ENCODE measurements at regions not wholly inside any gene's neighbourhood (a gene's known extent, or its start where the extent isn't known, plus 50 kb on each side); places are given as distances from the start of the nearest gene placed in this dataset.
"Not testable (repeated sequence)": the region's sequence is repeated elsewhere in the genome, so short reads cannot be mapped to it uniquely, and the experiment has no call there.

DNA sequence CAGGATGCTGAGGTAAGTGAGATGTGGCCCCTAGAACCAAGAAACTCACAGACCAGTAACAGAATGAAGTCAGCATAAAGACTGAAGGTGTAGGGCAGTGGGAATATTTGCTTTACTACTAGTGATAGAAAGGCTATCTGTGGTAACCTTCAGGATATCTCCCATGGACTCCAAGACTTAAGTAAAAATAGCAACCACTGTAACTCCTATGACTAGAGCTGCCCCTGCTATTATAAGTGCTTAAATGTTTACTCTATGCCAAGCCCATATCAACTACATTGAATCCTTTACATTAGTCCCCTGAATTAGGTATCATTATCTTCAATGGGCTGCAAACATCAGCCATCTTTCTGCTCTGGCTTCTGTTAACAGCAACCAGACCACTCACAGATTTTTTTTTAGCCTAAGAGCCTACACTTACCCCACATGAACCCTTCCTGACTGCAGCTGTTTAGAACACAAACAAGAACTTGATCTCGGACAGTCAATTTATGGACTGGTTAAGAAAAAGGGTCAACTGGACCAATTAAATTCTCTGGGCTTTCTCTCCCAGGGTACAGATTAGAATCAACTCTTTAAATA lies 335.1 kb upstream of the API5 start:
- DNase-seq, result no peak
- Mint-ChIP-seq H3K9me3 (peaks cover 2 to 19% (median 10%) of the 10 kb centered on the region in 6 donors), H3K4me3 (no peak overlapping the region), H3K4me1 (no peaks in the 10 kb centered on the region), H3K27ac (no peak overlapping the region), H3K36me3 (peaks cover 0 to 4% (median 0%) of the 10 kb centered on the region in 3 donors), H3K27me3 (ENCODE audit: low read depth in 3 of 3) (no peaks in the 10 kb centered on the region)

DNA sequence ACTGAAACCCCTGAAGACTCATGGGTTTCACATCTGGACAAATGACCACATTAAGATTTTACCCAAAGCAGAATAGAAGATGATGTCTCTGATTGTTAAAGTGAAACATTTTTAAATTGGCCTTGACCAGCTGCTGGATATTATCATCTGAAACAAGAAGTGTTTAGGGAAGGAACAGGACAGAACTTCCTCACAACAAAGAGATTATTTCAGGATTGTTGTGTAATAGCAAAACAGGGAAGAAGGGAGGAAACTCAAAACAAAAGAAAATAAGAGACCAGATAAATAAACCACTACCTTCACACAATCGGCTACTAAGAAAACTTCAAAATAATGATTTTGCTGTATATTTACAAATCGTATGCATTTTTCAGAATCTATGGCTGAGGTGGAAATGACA lies 319.2 kb upstream of the API5 start:
- Mint-ChIP-seq H3K4me3 (no peak overlapping the region), H3K27ac (no peak overlapping the region), H3K9me3 (peaks cover 0 to 20% (median 6%) of the 10 kb centered on the region in 6 donors), H3K4me1 (no peaks in the 10 kb centered on the region), H3K27me3 (ENCODE audit: low read depth in 3 of 3) (peaks cover 0 to 4% (median 0%) of the 10 kb centered on the region in 3 donors), H3K36me3 (no peaks in the 10 kb centered on the region)
- DNase-seq, result no peak

DNA sequence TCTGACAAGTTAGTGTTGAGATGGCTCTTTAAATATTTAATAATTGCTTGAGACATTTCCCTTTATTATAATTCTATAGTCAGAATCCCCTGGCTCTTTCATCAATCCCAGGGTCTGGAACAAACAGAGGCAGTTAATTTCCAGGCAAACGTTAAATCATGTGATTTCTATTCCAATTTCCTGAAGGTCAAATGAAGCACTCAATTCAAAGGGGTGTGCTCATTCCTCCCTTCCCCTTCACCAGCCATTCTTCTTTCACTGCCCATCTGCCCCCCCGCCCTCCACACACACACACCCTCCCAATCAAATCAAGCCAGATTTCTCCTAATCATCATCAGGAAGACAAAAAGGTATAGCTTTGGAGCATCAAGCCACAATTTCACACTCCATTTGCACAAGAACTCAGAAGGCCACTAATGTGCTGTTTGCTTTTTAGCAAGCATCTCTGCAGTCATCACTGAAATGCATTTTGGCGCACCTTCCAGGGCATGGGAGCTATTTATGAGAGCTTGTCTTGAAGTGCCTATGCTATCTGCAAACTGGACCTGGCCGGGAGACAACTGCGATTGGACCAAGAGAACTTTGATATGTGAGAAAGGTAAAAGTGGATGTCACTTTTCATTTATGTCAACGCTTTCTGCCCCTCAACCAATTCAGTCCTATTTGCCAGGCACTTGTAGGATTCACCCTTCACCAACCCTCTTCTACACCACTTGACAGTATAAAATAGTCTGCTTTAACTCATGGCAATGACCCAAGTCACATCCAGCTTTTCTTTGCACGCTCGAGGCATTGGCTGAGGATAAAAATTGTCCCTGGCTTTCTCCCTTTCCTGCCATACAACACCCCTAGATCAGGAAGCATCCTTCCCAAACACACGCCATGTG lies 315.1 kb upstream of the API5 start:
- Mint-ChIP-seq H3K9me3 (peaks cover 0 to 6% (median 2%) of the 10 kb centered on the region in 6 donors), H3K36me3 (no peaks in the 10 kb centered on the region), H3K4me3 (no peak overlapping the region), H3K4me1 (no peaks in the 10 kb centered on the region), H3K27ac (no peak overlapping the region), H3K27me3 (ENCODE audit: low read depth in 3 of 3) (peaks cover 0 to 2% (median 0%) of the 10 kb centered on the region in 3 donors)
- no peak for DNase-seq

- not testable (repeated sequence) for H3K4me3 Mint-ChIP-seq; H3K4me1 Mint-ChIP-seq; H3K36me3 Mint-ChIP-seq; DNase-seq; H3K27me3 Mint-ChIP-seq (ENCODE audit: low read depth in 3 of 3); H3K27ac Mint-ChIP-seq
- peaks cover 9 to 25% (median 20%) of the 10 kb centered on the region in 6 donors for H3K9me3 Mint-ChIP-seq
These were observed 306.9 kb upstream of the API5 start for GRCh38 chr11:43004879-43005278.

- H3K27me3 Mint-ChIP-seq (ENCODE audit: low read depth in 3 of 3), result peaks cover 0 to 4% (median 0%) of the 10 kb centered on the region in 3 donors
- H3K27ac Mint-ChIP-seq, result no peak overlapping the region
- DNase-seq, result no peak
- H3K4me3 Mint-ChIP-seq, result no peak overlapping the region
- H3K36me3 Mint-ChIP-seq, result no peaks in the 10 kb centered on the region
- H3K4me1 Mint-ChIP-seq, result no peaks in the 10 kb centered on the region
- H3K9me3 Mint-ChIP-seq, result peaks cover 8 to 27% (median 14%) of the 10 kb centered on the region in 6 donors
These were observed 301.8 kb upstream of the API5 start for GRCh38 chr11:43010042-43010441.

DNA sequence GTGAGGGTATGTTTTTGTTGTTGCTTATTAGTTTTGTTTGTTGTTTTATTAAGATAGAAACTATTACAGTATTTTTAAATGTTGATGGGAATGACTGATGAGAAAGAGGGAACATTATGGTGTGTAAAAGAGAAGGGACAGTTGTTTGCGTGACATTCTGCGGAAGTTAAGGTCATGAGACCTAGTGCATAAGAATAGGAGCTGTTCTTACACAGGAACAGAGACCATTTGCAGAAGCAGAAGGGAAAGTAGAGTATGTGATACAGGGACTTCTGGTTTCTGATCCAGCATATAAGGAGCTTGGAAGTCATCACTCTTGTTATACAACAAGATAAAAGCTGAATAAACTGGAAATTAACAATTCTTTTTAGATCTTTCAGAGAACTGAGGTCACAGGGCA lies 299.2 kb upstream of the API5 start:
- Mint-ChIP-seq H3K27me3 (ENCODE audit: low read depth in 3 of 3) (peaks cover 0 to 4% (median 0%) of the 10 kb centered on the region in 3 donors), H3K27ac (no peak overlapping the region), H3K9me3 (peaks cover 4 to 15% (median 9%) of the 10 kb centered on the region in 6 donors), H3K36me3 (no peaks in the 10 kb centered on the region), H3K4me1 (no peaks in the 10 kb centered on the region), H3K4me3 (no peak overlapping the region)
- DNase-seq, result no peak

- Mint-ChIP-seq H3K4me3 (no peak overlapping the region), H3K27ac (no peak overlapping the region)
These were observed 290.3 kb upstream of the API5 start for GRCh38 chr11:43021466-43021865.

DNA sequence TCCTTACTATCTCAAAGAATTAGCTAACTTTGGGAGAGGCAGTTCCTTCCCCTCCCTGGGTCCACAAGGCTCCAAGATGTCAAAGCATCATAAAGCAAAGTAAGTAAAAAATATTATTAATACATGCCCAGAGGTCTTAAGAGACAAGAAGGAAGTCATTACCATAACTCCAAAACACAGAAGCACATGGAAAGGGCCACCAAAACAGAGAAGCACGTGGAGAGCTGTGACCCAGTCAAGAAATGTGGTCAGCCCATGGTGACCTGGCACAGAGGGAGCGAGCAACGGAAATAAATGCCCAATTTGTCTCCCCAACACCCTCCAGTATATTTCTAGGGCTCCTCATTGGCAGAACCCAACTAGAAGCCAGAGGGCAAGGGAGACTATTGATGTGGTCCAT lies 277.5 kb upstream of the API5 start:
- H3K4me3 Mint-ChIP-seq, result no peak overlapping the region
- H3K4me1 Mint-ChIP-seq, result no peaks in the 10 kb centered on the region
- H3K9me3 Mint-ChIP-seq, result peaks cover 0 to 14% (median 5%) of the 10 kb centered on the region in 6 donors
- H3K27me3 Mint-ChIP-seq (ENCODE audit: low read depth in 3 of 3), result peaks cover 0 to 2% (median 1%) of the 10 kb centered on the region in 3 donors
- no peaks in the 10 kb centered on the region for H3K36me3 Mint-ChIP-seq
- DNase-seq, result no peak
- H3K27ac Mint-ChIP-seq, result no peak overlapping the region

More at GRCh38 chr11:43021466-43021865, 290.3 kb upstream of the API5 start:
- H3K36me3 Mint-ChIP-seq, result no peaks in the 10 kb centered on the region
- no peaks in the 10 kb centered on the region for H3K4me1 Mint-ChIP-seq
- no peaks in the 10 kb centered on the region for H3K27me3 Mint-ChIP-seq (ENCODE audit: low read depth in 3 of 3)
- H3K9me3 Mint-ChIP-seq, result peaks cover 0 to 24% (median 5%) of the 10 kb centered on the region in 6 donors
- no peak for DNase-seq

- no peak overlapping the region for H3K4me3 Mint-ChIP-seq
- no peak overlapping the region for H3K27ac Mint-ChIP-seq
- H3K27me3 Mint-ChIP-seq (ENCODE audit: low read depth in 3 of 3), result peaks cover 0 to 2% (median 1%) of the 10 kb centered on the region in 3 donors
- H3K4me1 Mint-ChIP-seq, result no peaks in the 10 kb centered on the region
- DNase-seq, result no peak
- no peaks in the 10 kb centered on the region for H3K36me3 Mint-ChIP-seq
- H3K9me3 Mint-ChIP-seq, result peaks cover 0 to 13% (median 4%) of the 10 kb centered on the region in 6 donors
These were observed 276.7 kb upstream of the API5 start for GRCh38 chr11:43035086-43035485.

DNA sequence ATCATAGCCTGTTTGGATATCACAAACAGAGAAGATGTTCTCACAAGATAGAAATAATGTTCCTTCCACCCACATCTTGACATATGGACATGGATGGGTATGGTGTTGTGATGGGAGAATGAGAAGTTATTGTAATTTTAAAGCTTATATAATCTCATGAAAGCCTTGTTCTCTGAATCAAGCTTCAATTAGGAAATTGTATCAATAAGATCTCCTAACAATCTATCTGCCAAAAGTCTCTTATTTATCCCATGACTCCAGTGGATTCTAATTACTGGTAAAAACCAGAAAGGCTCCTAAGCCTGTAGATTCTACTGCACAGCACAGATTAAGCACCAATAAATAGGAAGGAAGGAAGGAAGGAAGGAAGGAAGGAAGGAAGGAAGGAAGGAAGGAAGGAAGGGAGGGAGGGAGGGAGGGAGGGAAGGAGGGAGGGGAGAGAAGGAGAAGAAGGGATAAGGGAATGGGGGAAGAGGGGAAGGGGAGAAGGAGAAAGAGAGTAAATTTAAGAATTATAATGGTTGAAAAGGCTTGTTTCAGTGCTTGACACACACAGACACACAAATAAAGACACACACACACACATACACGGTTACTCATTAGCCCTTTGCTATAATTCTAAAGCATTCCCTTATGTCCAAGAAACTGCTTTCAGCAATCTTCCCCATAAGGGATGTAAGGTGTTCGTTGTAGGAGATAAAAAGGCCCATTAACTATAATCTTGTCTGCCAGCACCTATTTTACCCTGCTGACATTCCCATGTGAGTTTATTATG lies 258.0 kb upstream of the API5 start:
- Mint-ChIP-seq H3K27me3 (ENCODE audit: low read depth in 3 of 3) (no peaks in the 10 kb centered on the region), H3K4me1 (no peaks in the 10 kb centered on the region), H3K9me3 (peaks cover 0 to 18% (median 6%) of the 10 kb centered on the region in 6 donors), H3K4me3 (no peak overlapping the region), H3K36me3 (no peaks in the 10 kb centered on the region), H3K27ac (no peak overlapping the region)
- no peak for DNase-seq

GRCh38 chr11:43067681-43068080 lies 244.1 kb upstream of the API5 start:
- no peaks in the 10 kb centered on the region for H3K36me3 Mint-ChIP-seq
- no peak overlapping the region for H3K27ac Mint-ChIP-seq
- H3K9me3 Mint-ChIP-seq, result peaks cover 3 to 27% (median 6%) of the 10 kb centered on the region in 6 donors
- peaks cover 0 to 4% (median 0%) of the 10 kb centered on the region in 3 donors for H3K27me3 Mint-ChIP-seq (ENCODE audit: low read depth in 3 of 3)
- H3K4me3 Mint-ChIP-seq, result no peak overlapping the region
- H3K4me1 Mint-ChIP-seq, result no peaks in the 10 kb centered on the region
- DNase-seq, result no peak

DNA sequence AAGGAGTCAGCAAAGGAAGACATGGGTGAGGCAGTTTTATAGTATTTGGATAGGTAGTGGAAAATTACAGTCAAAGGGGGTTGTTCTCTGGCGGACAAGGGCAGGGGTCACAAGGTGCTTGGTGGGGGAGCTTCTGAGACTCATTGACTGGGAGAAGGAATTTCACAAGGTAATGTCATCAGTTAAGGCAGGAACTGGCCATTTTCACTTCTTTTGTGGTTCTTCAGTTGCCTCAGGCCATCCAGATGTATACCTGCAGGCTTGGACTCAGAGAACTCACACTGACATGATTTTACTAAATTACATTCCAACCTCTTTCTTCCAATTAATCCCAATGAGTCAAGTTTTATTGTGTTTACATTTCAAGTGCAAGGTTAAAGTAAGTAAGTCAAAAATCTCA lies 240.5 kb upstream of the API5 start:
- Mint-ChIP-seq H3K36me3 (no peaks in the 10 kb centered on the region), H3K27me3 (ENCODE audit: low read depth in 3 of 3) (peaks cover 0 to 4% (median 3%) of the 10 kb centered on the region in 3 donors), H3K27ac (no peak overlapping the region), H3K4me1 (no peaks in the 10 kb centered on the region), H3K4me3 (no peak overlapping the region), H3K9me3 (peaks cover 3 to 18% (median 8%) of the 10 kb centered on the region in 6 donors)
- DNase-seq, result no peak

DNA sequence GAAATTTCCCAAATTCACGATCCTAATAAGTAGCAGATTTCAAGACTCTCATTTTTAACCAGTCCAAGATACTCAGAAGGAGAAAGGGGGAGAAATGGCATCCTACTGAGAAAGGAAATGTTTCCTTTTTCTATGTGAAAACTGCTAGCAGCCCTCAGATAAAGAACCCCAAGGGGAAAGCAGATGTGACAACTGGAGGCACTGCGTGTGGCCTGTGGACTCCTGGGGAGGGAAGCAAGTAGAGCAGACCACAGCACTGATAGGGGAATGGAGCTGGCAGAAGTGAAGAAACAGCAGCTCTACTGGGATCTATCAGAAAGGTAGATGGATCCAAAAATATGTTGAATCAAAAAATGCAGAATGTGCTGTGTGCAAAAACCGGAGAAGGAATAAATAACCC lies 239.7 kb upstream of the API5 start:
- Mint-ChIP-seq H3K36me3 (no peaks in the 10 kb centered on the region), H3K27ac (no peak overlapping the region), H3K9me3 (peaks cover 3 to 17% (median 8%) of the 10 kb centered on the region in 6 donors), H3K4me3 (no peak overlapping the region), H3K4me1 (no peaks in the 10 kb centered on the region), H3K27me3 (ENCODE audit: low read depth in 3 of 3) (peaks cover 0 to 5% (median 4%) of the 10 kb centered on the region in 3 donors)
- DNase-seq, result no peak

GRCh38 chr11:43072911-43073310 lies 238.9 kb upstream of the API5 start:
- H3K36me3 Mint-ChIP-seq, result no peaks in the 10 kb centered on the region
- peaks cover 3 to 17% (median 7%) of the 10 kb centered on the region in 6 donors for H3K9me3 Mint-ChIP-seq
- no peak for DNase-seq
- H3K4me3 Mint-ChIP-seq, result no peak overlapping the region
- no peak overlapping the region for H3K27ac Mint-ChIP-seq
- H3K27me3 Mint-ChIP-seq (ENCODE audit: low read depth in 3 of 3), result peaks cover 0 to 5% (median 4%) of the 10 kb centered on the region in 3 donors
- no peaks in the 10 kb centered on the region for H3K4me1 Mint-ChIP-seq

Data from immature natural killer cell (primary cell).